H1 (cell line): ENCODE measurements at regions not wholly inside any gene's neighbourhood (a gene's known extent, or its start where the extent isn't known, plus 50 kb on each side); places are given as distances from the start of the nearest gene placed in this dataset.

ENCODE experiments used
- CTCF ChIA-PET: fragments of 300-600 bp; sonication (Branson Sonifier 250); formaldehyde crosslinking; loops from one replicate; lab custom pipeline; 2021; ENCODE audit not compliant: partially characterized antibody; lab: Charles Lee
- POLR2A ChIA-PET: fragments of 300-600 bp; sonication (Branson Sonifier 250); formaldehyde crosslinking; loops from one replicate; lab custom pipeline; 2021; ENCODE audit warnings: inconsistent platforms; ENCODE audit not compliant: partially characterized antibody; lab: Charles Lee
- DNase-seq, 2 experiments: peaks; one replicate each; pipeline versions ENCODE4 v3.0.0 to v3.0.0-alpha.2; 2010 to 2022; ENCODE audit warnings: low spot score in 2 of 2, low read depth in 1 of 2, mixed read lengths in 1 of 2
- FAIRE-seq: peaks from 2 replicates; lab custom pipeline; 2011; peaks lifted over from hg19 to GRCh38; lab: Jason Lieb, UNC
- H2AFZ ChIP-seq: 2 replicates; pipeline ENCODE4 v1.8.1; 2012; ENCODE audit warnings: low read length, inconsistent platforms
- H2AK5ac ChIP-seq: 2 replicates; pipeline ENCODE4 v1.6.1; 2013; ENCODE audit warnings: low read depth, low read length
- H2BK120ac ChIP-seq: replicated peaks from 2 replicates; pipeline ENCODE3; 2013; ENCODE audit warnings: low read depth, low read length, inconsistent platforms
- H2BK12ac ChIP-seq: 2 replicates; pipeline ENCODE4 v1.6.1; 2013; ENCODE audit warnings: low read depth, low read length
- H2BK15ac ChIP-seq: 2 replicates; pipeline ENCODE4 v1.6.1; 2013; ENCODE audit warnings: low read length
- H2BK20ac ChIP-seq: 2 replicates; pipeline ENCODE4 v1.6.1; 2013; ENCODE audit warnings: low read length
- H2BK5ac ChIP-seq: 2 replicates; pipeline ENCODE4 v1.6.1; 2013; ENCODE audit warnings: low read depth, low read length
- H3K14ac ChIP-seq: 2 replicates; pipeline ENCODE4 v1.6.1; 2013; ENCODE audit warnings: inconsistent platforms; ENCODE audit not compliant: insufficient read length
- H3K18ac ChIP-seq: 2 replicates; pipeline ENCODE4 v1.6.1; 2013; ENCODE audit warnings: low read length; ENCODE audit errors: extremely low read depth
- H3K23ac ChIP-seq: 2 replicates; pipeline ENCODE4 v1.6.1; 2013; ENCODE audit warnings: inconsistent platforms; ENCODE audit not compliant: insufficient read length
- H3K23me2 ChIP-seq: 2 replicates; pipeline ENCODE4 v1.6.1; 2013; ENCODE audit warnings: low read depth, low read length
- H3K27ac ChIP-seq: 2 replicates; pipeline ENCODE4 v1.6.1; 2011; ENCODE audit warnings: low read depth, low read length, inconsistent platforms
- H3K27me3 ChIP-seq, 4 experiments: replicated peaks in 1 of 4; 1 replicate in 1 of 4; 2 replicates in 3 of 4; pipeline versions ENCODE4 v1.6.1 to v1.8.1; 2011 to 2013; ENCODE audit warnings: low read length in 3 of 4, mild to moderate bottlenecking in 3 of 4, inconsistent platforms in 2 of 4, mixed read lengths in 2 of 4, moderate library complexity in 1 of 4; ENCODE audit not compliant: control insufficient read depth in 3 of 4, insufficient read depth in 3 of 4; ENCODE audit errors: extremely low read depth in 1 of 4
- H3K36me3 ChIP-seq, 4 experiments: 2 replicates each; pipeline versions ENCODE4 v1.6.1 to v1.8.1; 2011 to 2013; ENCODE audit warnings: mild to moderate bottlenecking in 4 of 4, low read length in 3 of 4, moderate library complexity in 2 of 4, control low read depth in 1 of 4, inconsistent platforms in 1 of 4; ENCODE audit not compliant: insufficient read depth in 4 of 4, control insufficient read depth in 2 of 4
- H3K4ac ChIP-seq: replicated peaks from 2 replicates; pipeline ENCODE3; 2013; ENCODE audit warnings: low read length, low read depth, mixed read lengths, inconsistent platforms; ENCODE audit not compliant: insufficient read length
- H3K4me1 ChIP-seq, 4 experiments: replicated peaks in 1 of 4; 1 replicate in 1 of 4; 2 replicates in 3 of 4; pipeline versions ENCODE4 v1.6.1 to v1.8.1; 2011 to 2013; ENCODE audit warnings: low read length in 3 of 4, inconsistent platforms in 2 of 4, mixed read lengths in 1 of 4; ENCODE audit not compliant: insufficient read depth in 4 of 4, control insufficient read depth in 3 of 4
- H3K4me2 ChIP-seq, 2 experiments: 2 replicates each; pipeline versions ENCODE4 v1.6.1 to v1.8.1; 2011 to 2013; ENCODE audit warnings: low read depth in 2 of 2, low read length in 2 of 2, control low read depth in 1 of 2, inconsistent platforms in 1 of 2, mild to moderate bottlenecking in 1 of 2; ENCODE audit not compliant: insufficient read depth in 1 of 2
- H3K4me3 ChIP-seq, 4 experiments: fragments of 200-600, 300-600 bp in 1 of 4; sonication (generic), shearing (Covaris generic), sonication (Bioruptor Twin) in 1 of 4; 2 replicates each; pipeline versions ENCODE4 v1.5.1 to v1.8.1; 2011 to 2016; ENCODE audit warnings: low read length in 4 of 4, low read depth in 3 of 4, control low read depth in 2 of 4, inconsistent platforms in 2 of 4, mild to moderate bottlenecking in 2 of 4, mixed read lengths in 1 of 4, moderate library complexity in 1 of 4; ENCODE audit not compliant: insufficient read depth in 2 of 4; ENCODE audit errors: extremely low read depth in 1 of 4
- H3K56ac ChIP-seq: replicated peaks from 2 replicates; pipeline ENCODE3; 2013; ENCODE audit warnings: low read depth, mild to moderate bottlenecking, mixed read lengths, low read length, inconsistent platforms; ENCODE audit not compliant: insufficient read length
- H3K79me1 ChIP-seq: 2 replicates; pipeline ENCODE4 v1.6.1; 2013; ENCODE audit warnings: low read depth, low read length, control low read depth
- H3K79me2 ChIP-seq, 2 experiments: 2 replicates each; pipeline versions ENCODE4 v1.6.1 to v1.8.1; 2012 to 2013; ENCODE audit warnings: low read length in 2 of 2, mild to moderate bottlenecking in 2 of 2, inconsistent platforms in 1 of 2; ENCODE audit not compliant: insufficient read depth in 2 of 2, control insufficient read depth in 1 of 2
- H3K9ac ChIP-seq, 4 experiments: replicated peaks in 1 of 4; 1 replicate in 1 of 4; 2 replicates in 3 of 4; pipeline versions ENCODE4 v1.6.1 to v1.8.1; 2011 to 2013; ENCODE audit warnings: low read depth in 3 of 4, low read length in 3 of 4, control low read depth in 2 of 4, mild to moderate bottlenecking in 2 of 4, moderate library complexity in 2 of 4, inconsistent platforms in 1 of 4; ENCODE audit errors: extremely low read depth in 1 of 4
- H3K9me3 ChIP-seq, 2 experiments: 2 replicates each; pipeline versions ENCODE4 v1.6.1 to v1.8.1; 2012 to 2013; ENCODE audit warnings: mild to moderate bottlenecking in 2 of 2, moderate library complexity in 2 of 2, control low read depth in 1 of 2, inconsistent platforms in 1 of 2, low read depth in 1 of 2, low read length in 1 of 2, mixed read lengths in 1 of 2; ENCODE audit not compliant: insufficient read depth in 2 of 2
- H4K20me1 ChIP-seq, 2 experiments: replicated peaks in 1 of 2; 2 replicates each; pipeline versions ENCODE3 to v1.8.1; 2011 to 2013; ENCODE audit warnings: inconsistent platforms in 2 of 2, low read length in 2 of 2, mild to moderate bottlenecking in 1 of 2; ENCODE audit not compliant: insufficient read depth in 2 of 2, control insufficient read depth in 1 of 2
- H4K5ac ChIP-seq: 2 replicates; pipeline ENCODE4 v1.6.1; 2013; ENCODE audit warnings: low read length, low read depth, mixed read lengths, inconsistent platforms; ENCODE audit not compliant: insufficient read length
- H4K8ac ChIP-seq: 2 replicates; pipeline ENCODE4 v1.8.0; 2013; ENCODE audit warnings: mild to moderate bottlenecking, moderate library complexity, low read length, inconsistent platforms; ENCODE audit not compliant: insufficient read depth; ENCODE audit errors: extremely low read depth
- H4K91ac ChIP-seq: replicated peaks from 2 replicates; pipeline ENCODE3; 2013; ENCODE audit warnings: low read length, mixed read lengths, inconsistent platforms; ENCODE audit not compliant: insufficient read length
- EGR1 ChIP-seq: IDR thresholded peaks from 2 replicates; pipeline ENCODE4 v1.6.1; 2011; ENCODE audit warnings: low read depth, low read length, borderline replicate concordance
- USF2 ChIP-seq: IDR thresholded peaks from 2 replicates; pipeline ENCODE4 v1.6.1; 2011; ENCODE audit warnings: low read length, improper control_type of control experiment
- WGBS, 2 experiments: shearing (Covaris generic) in 1 of 2; methylation state at CpG; one replicate each; pipeline versions ENCODE4 v1.1.6 to v1.1.7; 2013 to 2015; ENCODE audit warnings: low lambda C conversion rate in 2 of 2, mixed read lengths in 2 of 2, inconsistent platforms in 1 of 2, low coverage in 1 of 2, missing lambda C conversion rate in 1 of 2; ENCODE audit not compliant: insufficient replicate concordance in 2 of 2, insufficient coverage in 1 of 2, insufficient read length in 1 of 2; ENCODE audit errors: extremely low coverage in 1 of 2, missing lambda C conversion rate in 1 of 2; 5-methylcytosine and 5-hydroxymethylcytosine counted together

GRCh38 chr18:76265497-76266235 is 229.4 kb downstream of the ZNF516 start:
- ChIA-PET POLR2A (no interaction called here), CTCF (interaction anchor here (0.7 to 1.3 kb wide), 4 partner anchors 8 to 64 kb away, joined by 3 to 5 read pairs (median 4); no protein-coding TSS in a partner anchor)

More at GRCh38 chr18:76265497-76266235, 229.4 kb downstream of the ZNF516 start:
- Histone ChIP-seq H4K5ac (no peak overlapping the region), H2BK5ac (no peak overlapping the region), H2BK120ac (no peak overlapping the region), H3K9ac (no peak overlapping the region), H2BK12ac (no peak overlapping the region), H2AFZ (no peak overlapping the region), H3K27ac (no peak overlapping the region), H3K79me1 (no peaks in the 10 kb centered on the region), H2AK5ac (no peak overlapping the region), H3K4me3 (no peak overlapping the region), H4K20me1 (no peaks in the 10 kb centered on the region), H3K9me3 (no peaks in the 10 kb centered on the region), H3K79me2 (no peaks in the 10 kb centered on the region), H3K23ac (no peak overlapping the region), H4K8ac (no peak overlapping the region), H3K23me2 (peaks cover 2% of the 10 kb centered on the region; the same call in 1 of the 2 replicates), H2BK20ac (no peak overlapping the region), H3K36me3 (no peaks in the 10 kb centered on the region), H3K18ac (no peak overlapping the region), H3K4ac (no peak overlapping the region), H2BK15ac (no peak overlapping the region), H3K4me1 (peaks cover 0 to 18% (median 10%) of the 10 kb centered on the region in 4 experiments; a peak in 5 of 7 replicates), H4K91ac (no peak overlapping the region), H3K4me2 (no peak overlapping the region), H3K14ac (no peak overlapping the region), H3K56ac (no peak overlapping the region), H3K27me3 (peaks cover 0 to 3% (median 0%) of the 10 kb centered on the region in 4 experiments; a peak in 1 of 7 replicates)
- TF ChIP-seq EGR1 (no peak), USF2 (no peak)
- FAIRE-seq (no peak), DNase-seq (no peak)
- 93% methylated on average over 9 of the region's 9 CpGs; no CpG with 5 or more reads in 1 of the 2 experiments for WGBS, 2 experiments
